ENCODE measurements at regions not wholly inside any gene's neighbourhood (a gene's known extent, or its start where the extent isn't known, plus 50 kb on each side); places are given as distances from the start of the nearest gene placed in this dataset.
"Not testable (repeated sequence)": the region's sequence is repeated elsewhere in the genome, so short reads cannot be mapped to it uniquely, and the experiment has no call there.

- no peak for DNase-seq (ENCODE audit: low read depth)
Measured at GRCh38 chr13:86579662-86580061, 780.4 kb upstream of the SLITRK6 start.

DNA sequence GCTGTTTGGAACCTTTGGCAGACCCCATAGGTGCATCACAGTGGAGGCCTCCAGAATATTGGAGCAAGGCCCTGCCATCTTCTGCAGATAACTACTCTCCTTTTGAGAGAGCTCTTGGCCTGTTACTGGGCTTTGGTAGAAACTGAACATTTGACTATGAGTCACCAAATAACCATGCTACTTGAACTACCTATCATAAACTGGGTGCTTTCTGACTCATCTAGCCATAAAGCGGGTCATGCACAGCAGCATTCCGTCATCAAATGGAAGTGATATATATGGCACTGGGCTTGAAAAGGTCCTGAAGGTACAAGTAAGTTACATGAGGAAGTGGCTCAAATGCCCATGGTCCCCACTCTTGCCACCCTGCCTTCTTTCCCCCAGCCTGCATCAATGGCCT, 782.5 kb upstream of the SLITRK6 start:
- no peak for DNase-seq (ENCODE audit: low read depth)

DNA sequence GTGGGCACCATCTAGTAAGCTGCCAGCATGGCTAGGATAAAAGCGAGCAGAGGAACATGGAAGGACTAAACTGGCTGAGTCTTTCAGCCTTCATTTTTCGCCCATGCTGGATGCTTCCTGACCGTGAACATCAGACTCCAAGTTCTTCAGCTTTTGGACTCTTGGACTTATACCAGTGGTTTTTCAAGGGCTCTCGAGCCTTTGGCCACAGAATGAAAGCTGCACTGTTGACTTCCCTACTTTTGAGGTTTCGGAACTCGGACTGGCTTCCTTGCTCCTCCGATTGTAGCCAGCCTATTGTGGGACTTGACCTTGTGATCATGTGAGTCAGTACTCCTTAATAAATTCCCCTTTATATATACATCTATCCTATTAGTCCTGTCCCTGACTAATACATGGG, 785.1 kb upstream of the SLITRK6 start:
- DNase-seq (ENCODE audit: low read depth): no peak

GRCh38 chr13:86585835-86586234, 786.6 kb upstream of the SLITRK6 start:
- no peak for DNase-seq (ENCODE audit: low read depth)

- DNase-seq (ENCODE audit: low read depth): no peak
Measured at GRCh38 chr13:86591862-86592261, 792.6 kb upstream of the SLITRK6 start.

DNA sequence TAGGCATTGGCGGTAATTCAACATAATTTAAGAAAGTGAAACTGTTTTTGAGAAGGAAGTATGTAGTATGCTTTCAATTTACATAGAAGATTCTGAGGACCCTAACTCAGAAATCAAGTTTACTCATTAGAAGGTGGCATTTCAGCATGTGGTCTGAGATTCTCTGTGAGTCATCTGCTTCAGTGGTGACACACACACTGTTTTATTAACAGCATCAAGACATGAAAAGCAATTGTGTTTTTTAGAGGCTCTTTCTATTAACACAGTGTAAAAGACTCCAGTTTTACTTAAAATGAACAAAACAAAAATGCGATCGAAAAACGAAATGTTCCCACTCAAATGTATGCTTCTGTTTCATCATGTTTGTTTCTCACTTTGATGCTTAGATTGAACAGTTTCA, 802.1 kb upstream of the SLITRK6 start:
- DNase-seq (ENCODE audit: low read depth): no peak

DNA sequence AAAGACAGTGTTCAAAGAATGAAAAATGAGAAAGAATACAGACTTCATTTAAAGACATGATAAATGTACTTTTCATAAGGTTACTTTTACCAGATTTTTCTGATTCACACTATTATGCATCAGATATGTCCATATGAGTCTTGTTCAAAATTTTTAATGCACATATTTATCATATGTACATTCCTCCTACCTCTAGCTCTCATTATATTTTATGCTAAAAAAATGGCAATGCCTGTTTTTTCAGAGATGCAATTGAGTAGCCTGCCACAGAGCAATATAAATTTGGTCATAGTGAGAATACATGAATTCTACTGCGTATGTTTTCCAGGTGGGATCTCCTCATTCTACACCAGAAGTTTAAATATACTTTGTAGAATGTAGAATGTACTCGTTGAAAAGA, 807.0 kb upstream of the SLITRK6 start:
- DNase-seq (ENCODE audit: low read depth): no peak

- no peak for DNase-seq (ENCODE audit: low read depth)
Measured at GRCh38 chr13:86608701-86609100, 809.5 kb upstream of the SLITRK6 start.

DNA sequence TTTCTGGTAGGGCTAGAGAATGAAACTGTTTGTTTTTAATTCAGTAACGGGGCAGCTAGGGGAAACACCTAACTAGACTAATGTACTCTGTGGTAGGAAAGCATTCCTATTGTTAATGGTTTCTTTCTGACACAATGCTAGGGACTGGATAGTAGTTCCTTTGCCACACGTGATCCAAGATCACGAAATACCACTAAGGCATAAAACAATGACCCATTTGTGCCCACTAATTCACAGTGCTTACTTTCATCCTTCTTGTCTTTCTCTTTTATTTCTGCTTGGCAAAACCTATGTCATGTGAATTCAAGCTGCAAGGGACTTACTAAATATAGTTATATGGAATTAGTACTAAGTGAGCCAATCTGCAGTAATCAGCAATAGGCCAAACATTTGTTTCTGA, 834.1 kb upstream of the SLITRK6 start:
- DNase-seq (ENCODE audit: low read depth): no peak

DNA sequence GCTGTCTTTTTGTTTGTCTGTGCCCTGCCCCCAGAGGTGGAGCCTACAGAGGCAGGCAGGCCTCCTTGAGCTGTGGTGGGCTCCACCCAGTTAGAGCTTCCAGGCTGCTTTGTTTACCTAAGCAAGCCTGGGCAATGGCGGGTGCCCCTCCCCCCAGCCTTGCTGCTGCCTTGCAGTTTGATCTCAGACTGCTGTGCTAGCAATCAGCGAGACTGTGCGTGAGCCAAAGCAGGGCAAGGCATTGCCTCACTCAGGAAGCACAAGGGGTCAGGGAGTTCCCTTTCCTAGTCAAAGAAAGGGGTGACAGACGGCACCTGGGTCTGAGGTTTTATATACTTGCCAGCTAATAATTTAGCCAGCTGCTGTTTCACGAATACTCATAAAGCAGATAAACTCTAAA, 852.0 kb upstream of the SLITRK6 start:
- not testable (repeated sequence) for DNase-seq (ENCODE audit: low read depth)

GRCh38 chr13:86653009-86653408, 853.8 kb upstream of the SLITRK6 start:
- no peak for DNase-seq (ENCODE audit: low read depth)

GRCh38 chr13:86655561-86655960, 856.3 kb upstream of the SLITRK6 start:
- no peak for DNase-seq (ENCODE audit: low read depth)

GRCh38 chr13:86660090-86660489, 860.9 kb upstream of the SLITRK6 start:
- DNase-seq (ENCODE audit: low read depth): no peak

DNA sequence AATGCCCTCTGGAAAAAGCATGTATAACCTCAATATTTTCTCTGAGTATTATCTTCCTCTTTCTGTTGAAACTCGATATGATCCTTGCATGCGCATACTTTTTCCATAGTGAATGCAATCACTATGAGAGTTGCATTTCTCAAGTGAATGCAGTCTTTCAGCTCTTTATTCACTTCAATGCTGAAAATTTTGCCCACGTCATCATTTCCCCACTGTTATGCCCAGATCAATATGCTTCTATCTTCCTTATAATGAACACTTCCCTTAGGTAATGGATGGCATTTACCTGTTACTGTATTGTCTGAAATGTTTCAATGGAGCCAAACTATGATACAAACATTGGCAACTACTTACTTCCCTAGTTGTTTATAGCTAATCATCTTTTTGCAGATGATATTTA, 866.6 kb upstream of the SLITRK6 start:
- DNase-seq (ENCODE audit: low read depth): no peak

DNA sequence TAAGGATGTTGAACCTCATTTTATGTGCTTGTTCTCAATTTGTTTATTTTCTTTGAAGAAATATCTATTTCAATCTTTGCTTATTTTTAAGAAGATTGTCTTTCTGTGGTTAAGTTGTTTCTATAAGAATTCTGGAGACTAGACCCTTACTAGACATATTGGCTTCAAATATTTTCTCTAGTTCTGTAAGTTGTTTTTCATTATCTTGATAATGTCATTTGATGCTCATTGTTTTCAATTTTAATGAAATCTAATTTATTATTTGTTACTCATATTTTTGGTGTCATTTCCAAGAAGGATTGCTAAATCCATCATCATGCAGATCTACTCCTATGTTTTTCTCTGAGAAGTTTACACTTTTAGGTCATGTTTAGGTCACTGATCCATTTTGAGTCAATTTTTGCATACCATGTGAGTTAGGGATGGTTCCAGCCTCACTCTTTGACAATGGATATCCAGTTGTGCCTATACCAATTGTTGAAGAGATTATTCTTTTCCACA, 874.8 kb upstream of the SLITRK6 start:
- DNase-seq (ENCODE audit: low read depth): no peak

DNA sequence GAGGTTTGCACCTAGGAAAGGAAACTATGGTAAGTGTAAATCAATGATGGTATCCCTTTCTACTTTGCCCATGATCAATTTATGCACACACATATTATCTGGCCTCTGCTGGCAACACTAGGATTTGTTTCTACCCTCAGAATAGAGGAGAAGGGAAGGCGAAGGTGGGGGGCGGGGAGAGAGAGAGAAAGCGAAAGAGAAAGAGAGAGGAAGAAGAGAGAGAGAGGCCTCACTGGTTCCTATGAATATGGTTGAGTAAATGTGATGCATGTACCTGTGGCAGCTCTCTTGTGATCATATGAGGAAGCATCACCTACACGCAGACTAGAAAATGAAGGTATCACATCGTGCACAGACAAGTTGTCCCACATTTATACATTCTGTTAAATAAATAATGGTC, 882.0 kb upstream of the SLITRK6 start:
- no peak for DNase-seq (ENCODE audit: low read depth)

GRCh38 chr13:86684402-86684801, 885.2 kb upstream of the SLITRK6 start:
- DNase-seq (ENCODE audit: low read depth): no peak

- no peak for DNase-seq (ENCODE audit: low read depth)
Measured at GRCh38 chr13:86689911-86690310, 890.7 kb upstream of the SLITRK6 start.

GRCh38 chr13:86692291-86692690, 893.1 kb upstream of the SLITRK6 start:
- DNase-seq (ENCODE audit: low read depth): no peak

DNA sequence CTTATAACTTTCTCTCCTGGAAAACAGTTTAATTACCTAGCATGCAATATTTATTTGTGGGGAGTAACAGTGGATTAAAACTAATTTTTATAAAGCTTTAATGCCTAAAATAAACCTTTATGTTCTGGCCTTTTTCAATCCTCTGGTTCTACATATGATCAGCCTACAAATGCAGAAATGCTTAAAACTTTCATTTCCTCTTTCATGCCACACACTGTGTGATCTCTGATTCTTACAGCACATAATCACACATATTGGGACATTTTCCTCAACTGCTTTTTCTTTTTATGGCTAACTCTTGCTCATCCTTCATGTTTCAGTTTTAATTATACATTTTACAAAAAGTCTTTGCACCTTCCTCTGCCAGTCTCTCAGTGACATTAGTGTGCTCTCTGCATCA, 910.8 kb upstream of the SLITRK6 start:
- DNase-seq (ENCODE audit: low read depth): no peak

- no peak for DNase-seq (ENCODE audit: low read depth)
Measured at GRCh38 chr13:86710896-86711295, 911.7 kb upstream of the SLITRK6 start.

GRCh38 chr13:86714495-86714894, 915.3 kb upstream of the SLITRK6 start:
- no peak for DNase-seq (ENCODE audit: low read depth)

DNA sequence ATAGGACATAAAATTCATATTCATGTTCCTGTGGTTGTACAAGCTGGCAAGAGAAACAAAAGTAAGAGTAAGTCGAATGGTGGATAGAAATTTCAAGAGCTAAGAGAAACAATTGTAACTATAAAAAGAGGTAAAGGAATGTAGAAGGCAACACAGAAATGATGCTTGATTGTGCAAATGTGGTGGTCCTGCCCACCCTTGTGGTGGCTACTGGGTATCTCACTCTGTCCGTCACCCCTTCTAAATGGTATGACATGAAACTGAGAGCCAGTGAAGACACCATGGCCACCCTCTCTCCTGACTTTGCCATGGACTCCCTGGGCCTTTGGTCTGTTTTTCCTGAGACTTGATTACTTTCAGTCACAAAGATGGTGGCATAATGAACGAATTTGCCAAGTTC, 925.9 kb upstream of the SLITRK6 start:
- no peak for DNase-seq (ENCODE audit: low read depth)

- DNase-seq (ENCODE audit: low read depth): no peak
Measured at GRCh38 chr13:86729206-86729605, 930.0 kb upstream of the SLITRK6 start.

GRCh38 chr13:86731987-86732386, 932.8 kb upstream of the SLITRK6 start:
- DNase-seq (ENCODE audit: low read depth): no peak

Measured in activated T-cell treated with anti-CD3 and anti-CD28 coated beads for 48 hours (primary cell).